ENCODE measurements at regions not wholly inside any gene's neighbourhood (a gene's known extent, or its start where the extent isn't known, plus 50 kb on each side); places are given as distances from the start of the nearest gene placed in this dataset.

DNA sequence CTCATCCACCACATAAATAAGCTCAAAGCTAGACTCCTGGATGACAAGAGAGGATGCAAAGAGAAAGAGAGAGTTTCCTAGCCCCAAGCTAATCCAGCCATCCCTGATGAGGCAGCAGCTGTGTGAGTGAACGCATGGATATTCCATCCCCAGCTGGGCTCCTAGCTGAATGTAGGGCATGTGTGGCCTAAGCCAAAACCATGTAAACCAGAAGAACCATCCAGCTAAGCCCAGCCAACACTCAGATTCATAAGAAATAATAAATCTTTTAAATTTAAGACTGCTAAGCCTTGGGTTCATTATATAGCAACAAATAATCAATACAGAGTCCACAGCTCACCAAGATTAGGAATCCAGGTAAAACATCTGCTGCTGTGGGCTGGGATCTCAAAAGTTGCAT is 94.3 kb downstream of the TNFAIP2 start:
- H3K4me1 Mint-ChIP-seq, result no peaks in the 10 kb centered on the region

DNA sequence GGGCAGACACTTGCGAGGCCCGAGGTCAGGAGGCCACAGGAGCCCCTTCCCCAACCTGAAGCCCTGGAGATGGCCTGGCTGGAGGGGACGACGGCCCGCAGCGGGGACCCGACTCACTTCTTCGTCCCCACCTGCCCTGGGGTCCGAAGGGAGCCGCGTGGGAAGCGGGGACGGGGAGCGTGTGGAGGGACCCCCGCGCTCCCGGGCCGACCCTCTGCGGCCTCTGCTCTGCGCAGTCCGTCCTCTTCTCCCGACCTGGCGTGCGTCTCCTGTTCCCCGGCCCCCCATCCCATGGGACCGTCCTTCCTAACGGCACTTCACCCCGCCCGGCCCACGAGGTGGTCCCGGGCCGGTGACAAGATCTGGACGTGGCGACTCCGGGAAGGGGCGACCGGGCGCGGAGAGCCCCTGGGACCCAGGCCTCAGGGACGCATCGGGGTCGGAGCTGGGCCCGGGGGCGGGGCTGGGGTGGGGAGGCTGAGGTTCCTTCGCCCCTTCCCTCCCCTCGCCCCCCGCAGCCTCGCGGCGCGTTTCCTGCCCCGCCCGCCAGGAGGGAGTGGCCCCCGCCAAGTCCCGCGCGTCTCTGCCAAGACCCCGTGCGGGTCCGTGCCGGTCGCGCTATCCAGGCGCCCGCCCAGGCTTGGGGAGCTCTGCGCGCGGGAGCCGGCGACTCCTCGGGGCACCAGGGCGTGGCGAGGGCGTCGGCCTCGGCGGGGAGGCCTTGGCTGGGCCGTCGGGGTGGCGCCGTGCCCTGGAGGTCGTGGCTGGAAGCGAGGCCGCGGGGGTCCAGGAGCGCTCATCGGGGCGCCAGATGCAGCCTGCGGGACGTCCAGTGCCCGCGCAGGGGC is 97.1 kb downstream of the TNFAIP2 start:
- no peak for ATAC-seq (ENCODE audit: low read depth)
- peaks cover 11% of the 10 kb centered on the region for H3K27me3 Mint-ChIP-seq
- no peak overlapping the region for H3K27ac Mint-ChIP-seq
- no peaks in the 10 kb centered on the region for H3K9me3 Mint-ChIP-seq
- H3K4me3 Mint-ChIP-seq, result no peak overlapping the region
- H3K4me1 Mint-ChIP-seq, result no peaks in the 10 kb centered on the region
- DNase-seq (ENCODE audit: low spot score in 2 of 2), result no peak
- no peaks in the 10 kb centered on the region for H3K36me3 Mint-ChIP-seq

More for the DNA sequence above, 94.3 kb downstream of the TNFAIP2 start:
- no peak overlapping the region for H3K27ac Mint-ChIP-seq
- ATAC-seq (ENCODE audit: low read depth), result no peak
- no peak overlapping the region for H3K4me3 Mint-ChIP-seq
- H3K27me3 Mint-ChIP-seq, result peaks cover 13% of the 10 kb centered on the region
- no peak for DNase-seq (ENCODE audit: low spot score in 2 of 2)
- H3K36me3 Mint-ChIP-seq, result no peaks in the 10 kb centered on the region
- H3K9me3 Mint-ChIP-seq, result no peaks in the 10 kb centered on the region

DNA sequence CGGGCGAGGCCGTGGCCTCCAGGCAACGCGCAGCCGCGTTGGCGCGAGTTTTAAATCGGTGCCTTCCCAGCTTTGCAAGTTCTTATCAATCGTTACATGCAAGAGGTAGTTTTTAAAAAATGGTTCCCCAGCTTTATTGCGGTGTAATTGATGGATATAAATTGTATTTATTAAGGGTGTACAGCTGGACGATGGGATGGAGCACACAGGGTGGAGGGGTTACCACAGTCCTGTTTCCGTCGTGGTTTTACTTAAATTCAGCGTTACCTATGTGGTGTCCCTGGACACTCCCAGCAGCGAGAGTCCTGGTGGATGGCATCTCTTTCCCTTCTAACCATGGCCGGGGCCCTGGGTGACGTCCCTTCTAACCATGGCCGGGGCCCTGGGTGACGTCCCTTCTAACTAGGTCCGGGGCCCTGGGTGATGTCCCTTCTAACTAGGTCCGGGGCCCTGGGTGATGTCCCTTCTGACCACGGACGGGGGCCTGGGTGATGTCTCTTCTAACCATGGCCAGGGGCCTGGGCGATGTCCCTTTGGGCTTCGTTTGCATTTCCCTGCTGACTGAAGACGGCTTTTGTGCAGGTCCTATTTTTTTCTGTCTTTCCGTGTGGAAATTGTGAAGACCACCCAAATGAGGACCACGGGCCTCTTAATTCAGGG is 97.9 kb downstream of the TNFAIP2 start:
- Mint-ChIP-seq H3K27me3 (peaks cover 10% of the 10 kb centered on the region), H3K4me1 (no peaks in the 10 kb centered on the region), H3K4me3 (no peak overlapping the region), H3K9me3 (no peaks in the 10 kb centered on the region), H3K36me3 (no peaks in the 10 kb centered on the region), H3K27ac (no peak overlapping the region)
- ATAC-seq (ENCODE audit: low read depth), result no peak
- no peak for DNase-seq (ENCODE audit: low spot score in 2 of 2)

DNA sequence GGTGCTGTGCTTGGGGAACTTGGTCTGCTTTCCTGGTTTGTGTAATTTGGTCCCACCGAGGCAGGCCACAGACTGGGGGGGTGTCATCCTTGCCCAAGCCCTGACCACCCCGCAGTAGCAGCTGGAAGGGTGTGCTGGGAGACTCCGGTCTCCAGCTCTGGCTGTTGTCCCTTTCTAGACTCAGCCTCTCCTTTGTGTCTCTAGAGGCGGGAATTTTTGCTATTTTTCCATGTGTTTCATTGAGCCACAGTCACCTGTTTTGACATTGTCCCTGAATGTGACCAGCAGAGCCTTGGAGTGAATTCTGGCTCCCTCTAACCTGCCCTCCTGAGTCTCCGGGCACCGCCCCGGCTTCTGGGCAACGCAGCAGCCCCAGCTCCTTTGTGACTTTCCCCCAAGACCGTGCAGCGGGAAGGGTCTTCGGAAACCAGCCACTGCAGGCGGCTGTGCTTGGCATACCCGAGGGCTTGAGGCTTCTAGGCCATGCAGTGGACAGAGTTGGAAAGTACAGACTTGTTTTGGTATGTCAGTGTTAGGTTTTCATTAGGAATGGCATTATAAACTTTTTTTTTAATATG is 98.6 kb downstream of the TNFAIP2 start:
- peaks cover 10% of the 10 kb centered on the region for H3K27me3 Mint-ChIP-seq
- no peak overlapping the region for H3K27ac Mint-ChIP-seq
- no peaks in the 10 kb centered on the region for H3K36me3 Mint-ChIP-seq
- H3K4me3 Mint-ChIP-seq, result no peak overlapping the region
- H3K9me3 Mint-ChIP-seq, result no peaks in the 10 kb centered on the region
- H3K4me1 Mint-ChIP-seq, result no peaks in the 10 kb centered on the region
- ATAC-seq (ENCODE audit: low read depth), result no peak
- DNase-seq (ENCODE audit: low spot score in 2 of 2), result no peak

DNA sequence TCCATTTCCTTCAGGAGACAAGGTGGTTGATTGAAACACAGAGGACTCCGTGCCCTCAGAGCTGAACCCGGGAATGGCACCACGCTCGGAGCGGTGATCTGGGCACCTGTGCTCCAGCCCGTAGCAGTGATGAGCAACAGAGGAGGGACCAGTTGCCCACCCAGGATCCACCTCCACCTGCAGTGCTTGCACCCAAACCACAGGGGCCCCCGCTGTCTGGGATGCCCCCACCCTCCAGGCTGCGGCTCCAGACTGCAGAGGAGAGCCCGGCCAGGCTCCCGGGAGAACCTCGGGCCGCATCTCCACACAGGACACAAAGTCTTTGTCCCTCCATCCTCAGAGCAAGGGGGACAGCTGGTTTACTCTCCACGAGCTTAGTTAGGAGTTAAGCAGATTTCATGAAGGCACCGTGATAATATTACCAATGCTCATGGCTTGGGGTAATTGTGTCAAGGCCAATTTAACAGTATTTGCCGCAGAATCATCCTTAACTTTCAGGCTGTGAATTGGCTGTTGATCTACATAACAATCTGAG is 100.6 kb downstream of the TNFAIP2 start:
- H3K9me3 Mint-ChIP-seq, result no peaks in the 10 kb centered on the region
- DNase-seq (ENCODE audit: low spot score in 2 of 2) (no peak), ATAC-seq (ENCODE audit: low read depth) (no peak)
- H3K27ac Mint-ChIP-seq, result no peak overlapping the region
- H3K36me3 Mint-ChIP-seq, result no peaks in the 10 kb centered on the region
- H3K4me3 Mint-ChIP-seq, result no peak overlapping the region
- H3K4me1 Mint-ChIP-seq, result no peaks in the 10 kb centered on the region
- H3K27me3 Mint-ChIP-seq, result peaks cover 18% of the 10 kb centered on the region

DNA sequence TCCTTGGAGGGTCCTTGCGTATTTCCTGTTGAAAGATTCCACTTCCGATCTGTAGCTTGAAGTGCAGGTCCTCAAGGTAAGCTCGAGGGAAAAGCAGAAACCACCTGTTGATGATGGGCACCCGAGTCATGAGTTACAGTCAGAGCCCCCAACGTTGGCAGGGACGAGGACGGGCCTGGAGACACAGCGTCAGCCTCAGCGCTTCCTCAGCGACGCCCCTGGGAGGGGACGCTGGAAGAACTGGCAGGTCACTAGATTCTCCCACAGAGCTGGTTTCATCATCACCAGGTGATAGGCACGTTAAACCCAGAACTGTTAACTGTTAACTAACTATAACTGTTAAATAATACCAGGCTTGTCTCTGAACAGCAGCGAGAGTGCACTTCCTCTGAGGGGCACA is 101.8 kb downstream of the TNFAIP2 start:
- peaks cover 22% of the 10 kb centered on the region for H3K27me3 Mint-ChIP-seq
- H3K36me3 Mint-ChIP-seq, result no peaks in the 10 kb centered on the region
- no peak overlapping the region for H3K27ac Mint-ChIP-seq
- no peak for DNase-seq (ENCODE audit: low spot score in 2 of 2)
- no peaks in the 10 kb centered on the region for H3K4me1 Mint-ChIP-seq
- H3K9me3 Mint-ChIP-seq, result no peaks in the 10 kb centered on the region
- H3K4me3 Mint-ChIP-seq, result no peak overlapping the region
- ATAC-seq (ENCODE audit: low read depth), result no peak

DNA sequence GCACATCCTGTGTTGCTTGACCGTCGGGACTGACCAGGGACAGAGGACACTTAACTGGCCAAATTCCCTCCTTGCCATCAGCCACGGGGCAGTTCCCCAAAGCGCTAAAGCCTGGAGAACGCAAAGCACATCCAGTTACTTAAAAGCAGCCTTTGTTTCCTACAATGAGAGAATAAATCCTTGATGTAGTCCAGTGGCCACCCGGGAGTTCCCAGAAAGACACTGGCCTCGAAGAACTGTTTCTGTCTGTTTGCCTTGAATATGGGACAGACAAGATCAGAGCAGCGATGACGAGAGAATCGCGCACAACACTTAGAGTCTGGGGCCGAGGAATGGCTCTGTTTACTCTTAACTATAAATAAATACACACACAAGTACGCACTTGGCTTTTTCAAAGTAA is 102.2 kb downstream of the TNFAIP2 start:
- Mint-ChIP-seq H3K4me1 (no peaks in the 10 kb centered on the region), H3K36me3 (no peaks in the 10 kb centered on the region), H3K9me3 (no peaks in the 10 kb centered on the region), H3K27me3 (peaks cover 23% of the 10 kb centered on the region), H3K4me3 (no peak overlapping the region), H3K27ac (no peak overlapping the region)
- ATAC-seq (ENCODE audit: low read depth) (no peak), DNase-seq (ENCODE audit: low spot score in 2 of 2) (no peak)

DNA sequence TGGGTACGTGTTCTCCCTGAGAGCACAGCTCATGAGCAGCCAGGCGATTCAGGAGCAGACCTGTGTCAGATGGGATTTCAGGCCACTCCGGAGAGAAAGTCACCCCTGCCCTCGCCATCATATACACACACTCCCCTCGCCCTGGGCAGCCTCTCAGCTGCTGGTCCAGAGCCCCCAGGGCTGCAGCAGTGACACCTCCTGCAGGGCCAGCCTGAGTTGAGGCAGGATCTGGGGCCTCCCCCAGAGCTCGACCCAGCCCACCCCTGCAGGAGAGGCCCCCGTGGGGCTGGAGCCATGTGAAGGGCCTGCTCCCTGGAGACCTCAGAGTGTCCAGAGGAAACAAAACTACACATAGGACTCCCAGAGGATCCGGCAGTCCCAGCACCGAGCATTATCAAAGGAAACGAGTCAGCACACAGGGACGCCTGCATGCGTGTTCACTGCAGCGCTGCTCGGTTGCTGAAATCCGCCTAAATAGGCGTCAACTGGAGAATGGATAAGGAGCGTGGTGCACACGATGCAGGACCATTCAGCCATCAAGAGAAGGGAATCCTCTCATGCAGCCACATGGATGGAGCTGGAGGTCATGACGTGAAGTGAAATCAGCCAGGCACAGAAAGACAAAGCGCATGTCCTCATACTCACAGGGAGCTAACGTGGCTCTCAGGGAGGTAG is 104.0 kb downstream of the TNFAIP2 start:
- peaks cover 22% of the 10 kb centered on the region for H3K27me3 Mint-ChIP-seq
- ATAC-seq (ENCODE audit: low read depth) (no peak), DNase-seq (ENCODE audit: low spot score in 2 of 2) (no peak)
- H3K27ac Mint-ChIP-seq, result no peak overlapping the region
- no peak overlapping the region for H3K4me3 Mint-ChIP-seq
- H3K9me3 Mint-ChIP-seq, result no peaks in the 10 kb centered on the region
- no peaks in the 10 kb centered on the region for H3K36me3 Mint-ChIP-seq
- H3K4me1 Mint-ChIP-seq, result no peaks in the 10 kb centered on the region

DNA sequence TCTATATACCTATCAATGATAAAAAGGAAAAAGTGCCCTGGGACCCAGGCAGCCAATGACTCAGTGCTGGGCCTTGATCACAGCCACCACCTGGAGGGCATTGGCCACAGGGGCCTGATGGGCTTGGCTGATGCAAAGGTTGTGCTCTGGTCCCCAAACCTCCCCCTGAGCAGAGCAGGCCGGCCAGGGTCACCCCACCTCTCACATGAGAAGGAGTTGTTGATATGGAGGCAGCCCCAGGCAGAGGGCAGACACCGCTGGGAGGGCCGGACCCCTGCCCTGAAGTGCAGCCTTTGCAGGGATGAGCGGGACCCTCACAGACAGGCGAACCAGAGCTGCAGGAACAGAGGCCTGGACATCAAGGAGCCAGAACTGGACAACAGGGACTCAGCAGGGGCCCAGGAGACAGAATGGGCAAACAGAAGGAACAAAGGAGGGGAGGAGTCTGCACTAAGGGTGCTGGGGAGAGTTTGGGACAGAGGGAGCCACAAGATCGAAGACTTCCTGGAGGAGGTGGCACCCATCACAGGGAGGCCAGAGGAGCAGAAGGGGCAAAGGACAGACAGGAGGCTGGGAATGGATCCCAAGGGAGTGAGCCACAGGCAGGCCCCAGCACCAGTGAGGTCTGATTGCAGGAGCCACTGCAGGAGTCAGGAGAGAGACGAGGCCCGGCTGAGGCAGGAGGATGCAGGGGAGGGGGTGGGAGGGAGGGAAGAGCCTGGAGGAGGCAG is 105.0 kb downstream of the TNFAIP2 start:
- H3K9me3 Mint-ChIP-seq, result no peaks in the 10 kb centered on the region
- peaks cover 19% of the 10 kb centered on the region for H3K27me3 Mint-ChIP-seq
- DNase-seq (ENCODE audit: low spot score in 2 of 2), result no peak
- ATAC-seq (ENCODE audit: low read depth), result no peak
- no peaks in the 10 kb centered on the region for H3K36me3 Mint-ChIP-seq
- H3K4me3 Mint-ChIP-seq, result no peak overlapping the region
- H3K4me1 Mint-ChIP-seq, result no peaks in the 10 kb centered on the region
- H3K27ac Mint-ChIP-seq, result no peak overlapping the region

DNA sequence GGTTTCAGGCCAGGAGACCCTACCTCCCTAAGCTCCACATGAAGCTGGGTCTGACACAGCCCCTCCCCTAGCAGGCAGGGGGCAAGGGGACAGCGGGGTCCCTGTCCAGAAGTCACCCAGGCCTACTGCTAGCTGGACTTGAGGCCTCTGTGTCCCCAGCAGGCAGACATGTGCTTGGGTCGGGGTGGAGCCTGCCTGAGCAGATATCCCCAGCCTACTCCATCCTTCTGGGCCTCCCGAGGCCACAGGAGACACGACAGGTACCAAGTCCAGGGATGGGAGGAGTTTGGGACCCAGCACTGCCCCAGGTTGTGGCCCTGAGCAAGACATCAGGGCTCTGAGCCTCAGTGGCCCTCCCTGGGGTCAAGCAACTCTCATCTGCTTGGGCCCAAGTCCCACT is 105.2 kb upstream of the EIF5 start:
- Mint-ChIP-seq H3K9me3 (no peaks in the 10 kb centered on the region), H3K4me3 (no peak overlapping the region), H3K27me3 (peaks cover 20% of the 10 kb centered on the region), H3K27ac (no peak overlapping the region), H3K36me3 (no peaks in the 10 kb centered on the region), H3K4me1 (no peaks in the 10 kb centered on the region)
- DNase-seq (ENCODE audit: low spot score in 2 of 2) (no peak), ATAC-seq (ENCODE audit: low read depth) (no peak)

DNA sequence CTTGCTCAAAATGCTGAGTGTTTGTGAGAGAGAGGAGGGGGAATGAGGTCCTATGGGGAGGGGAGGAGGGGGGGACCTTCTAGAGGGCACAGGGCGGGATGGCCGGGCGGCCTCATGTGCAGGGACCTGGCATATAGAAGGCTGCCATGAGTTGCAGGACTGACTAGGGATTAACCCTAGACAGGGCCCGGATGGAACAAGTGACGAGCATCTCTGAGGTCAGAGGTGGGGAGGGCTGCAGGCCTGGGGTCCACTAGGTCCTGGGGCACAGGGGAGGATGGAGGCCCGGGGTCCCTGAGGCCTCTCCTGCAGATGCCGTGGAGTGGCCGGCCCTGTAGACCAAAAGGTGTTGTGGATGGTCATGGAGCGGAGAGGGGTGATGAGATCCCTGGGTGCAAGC is 104.0 kb upstream of the EIF5 start:
- Mint-ChIP-seq H3K27me3 (peaks cover 19% of the 10 kb centered on the region), H3K36me3 (no peaks in the 10 kb centered on the region), H3K4me3 (no peak overlapping the region), H3K27ac (no peak overlapping the region), H3K4me1 (no peaks in the 10 kb centered on the region), H3K9me3 (no peaks in the 10 kb centered on the region)
- DNase-seq (ENCODE audit: low spot score in 2 of 2) (no peak), ATAC-seq (ENCODE audit: low read depth) (no peak)

DNA sequence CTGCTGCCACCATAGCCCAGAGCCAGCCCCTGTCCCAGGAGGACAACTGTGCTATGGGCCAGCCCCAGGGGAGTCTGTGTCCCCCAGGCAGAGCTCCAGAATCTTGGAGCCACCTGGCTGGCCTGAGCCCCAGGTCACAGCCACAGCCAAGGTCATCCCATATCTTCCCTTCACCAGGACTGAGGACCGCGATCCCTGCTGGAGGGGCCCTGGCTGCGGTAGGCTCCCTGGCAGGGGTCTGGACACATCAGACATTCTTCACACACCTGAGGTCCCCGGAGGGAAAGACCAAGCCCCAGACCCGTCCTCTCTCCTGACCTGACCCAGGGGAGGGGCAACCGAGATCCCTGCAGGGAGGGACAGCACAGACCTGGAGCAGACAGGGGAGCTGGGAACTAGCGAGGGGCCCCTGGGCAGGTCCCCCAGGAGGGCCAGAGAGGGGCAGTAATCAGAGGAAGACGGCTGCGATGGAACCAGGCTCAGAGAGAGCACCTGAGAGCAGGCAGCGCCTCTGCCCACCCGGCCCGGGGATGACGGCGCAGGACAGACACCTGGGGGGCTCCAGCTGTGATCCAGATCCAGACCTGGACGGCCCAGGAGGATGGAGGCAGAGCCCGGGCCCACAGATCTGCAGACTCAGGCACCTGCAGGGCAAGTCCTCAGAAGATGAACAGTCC is 103.2 kb upstream of the EIF5 start:
- Mint-ChIP-seq H3K4me3 (no peak overlapping the region), H3K27ac (no peak overlapping the region), H3K9me3 (no peaks in the 10 kb centered on the region), H3K27me3 (peaks cover 24% of the 10 kb centered on the region), H3K4me1 (no peaks in the 10 kb centered on the region), H3K36me3 (peaks cover 2% of the 10 kb centered on the region)
- no peak for DNase-seq (ENCODE audit: low spot score in 2 of 2)
- ATAC-seq (ENCODE audit: low read depth), result no peak

DNA sequence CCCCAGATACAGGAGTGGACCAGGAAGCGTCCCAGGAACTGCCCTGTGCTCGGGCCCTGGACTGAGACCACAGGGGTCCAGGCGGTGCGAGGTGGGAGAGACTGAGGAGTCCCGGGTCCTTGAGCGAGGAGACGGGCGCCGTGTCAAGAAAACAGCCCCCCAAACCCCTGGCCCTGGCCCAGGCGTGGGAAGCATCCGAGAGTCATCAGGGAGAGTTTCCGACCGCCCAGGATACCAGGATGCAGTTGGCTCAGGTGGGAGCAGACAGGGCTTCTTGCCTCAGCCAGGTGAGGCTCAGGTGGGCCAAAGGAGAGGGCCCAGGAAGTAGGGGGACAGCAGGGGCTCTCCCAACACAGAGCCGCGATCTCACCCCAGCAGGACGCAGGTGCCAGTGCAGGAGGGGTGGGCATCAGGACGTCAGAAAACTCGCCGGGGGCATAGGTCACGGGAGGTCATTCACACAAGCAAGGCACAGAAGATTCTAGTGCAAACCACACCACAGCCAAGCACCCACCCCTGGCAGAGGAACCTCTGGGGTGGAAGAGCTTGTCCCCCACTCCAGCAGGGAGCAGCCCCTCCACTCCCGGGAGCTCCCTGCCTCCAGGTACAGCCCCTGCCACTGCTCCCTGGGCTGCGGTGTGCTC is 102.5 kb upstream of the EIF5 start:
- H3K9me3 Mint-ChIP-seq, result no peaks in the 10 kb centered on the region
- H3K36me3 Mint-ChIP-seq, result peaks cover 2% of the 10 kb centered on the region
- no peak for DNase-seq (ENCODE audit: low spot score in 2 of 2)

More for the DNA sequence above, 102.5 kb upstream of the EIF5 start:
- H3K27ac Mint-ChIP-seq, result no peak overlapping the region
- ATAC-seq (ENCODE audit: low read depth), result no peak
- no peaks in the 10 kb centered on the region for H3K4me1 Mint-ChIP-seq
- H3K27me3 Mint-ChIP-seq, result peaks cover 22% of the 10 kb centered on the region
- H3K4me3 Mint-ChIP-seq, result no peak overlapping the region
